IPS-20b (cell line): ENCODE measurements at regions not wholly inside any gene's neighbourhood (a gene's known extent, or its start where the extent isn't known, plus 50 kb on each side); places are given as distances from the start of the nearest gene placed in this dataset.

Source experiments
- H3K27ac ChIP-seq: one replicate; pipeline ENCODE4 v1.5.1; 2013; ENCODE audit warnings: low read length
- H3K27me3 ChIP-seq: 2 replicates; pipeline ENCODE4 v1.6.1; 2013; ENCODE audit warnings: mild to moderate bottlenecking, low read length, inconsistent platforms; ENCODE audit not compliant: insufficient read depth
- H3K36me3 ChIP-seq: 2 replicates; pipeline ENCODE4 v1.6.1; 2013; ENCODE audit warnings: low read depth, mild to moderate bottlenecking, inconsistent platforms, low read length, moderate library complexity; ENCODE audit not compliant: insufficient read depth
- H3K4me1 ChIP-seq: 2 replicates; pipeline ENCODE4 v1.6.1; 2013; ENCODE audit warnings: mild to moderate bottlenecking, control low read depth, inconsistent platforms, low read length, moderate library complexity; ENCODE audit not compliant: insufficient read depth
- H3K4me3 ChIP-seq: 2 replicates; pipeline ENCODE4 v1.5.1; 2013; ENCODE audit warnings: mild to moderate bottlenecking, low read length, inconsistent platforms
- H3K9ac ChIP-seq: 2 replicates; pipeline ENCODE4 v1.6.1; 2013; ENCODE audit warnings: low read depth, mild to moderate bottlenecking, inconsistent platforms, low read length, moderate library complexity
- H3K9me3 ChIP-seq: 2 replicates; pipeline ENCODE4 v1.6.1; 2013; ENCODE audit warnings: mild to moderate bottlenecking, low read depth, low read length, inconsistent platforms; ENCODE audit not compliant: insufficient read depth

DNA sequence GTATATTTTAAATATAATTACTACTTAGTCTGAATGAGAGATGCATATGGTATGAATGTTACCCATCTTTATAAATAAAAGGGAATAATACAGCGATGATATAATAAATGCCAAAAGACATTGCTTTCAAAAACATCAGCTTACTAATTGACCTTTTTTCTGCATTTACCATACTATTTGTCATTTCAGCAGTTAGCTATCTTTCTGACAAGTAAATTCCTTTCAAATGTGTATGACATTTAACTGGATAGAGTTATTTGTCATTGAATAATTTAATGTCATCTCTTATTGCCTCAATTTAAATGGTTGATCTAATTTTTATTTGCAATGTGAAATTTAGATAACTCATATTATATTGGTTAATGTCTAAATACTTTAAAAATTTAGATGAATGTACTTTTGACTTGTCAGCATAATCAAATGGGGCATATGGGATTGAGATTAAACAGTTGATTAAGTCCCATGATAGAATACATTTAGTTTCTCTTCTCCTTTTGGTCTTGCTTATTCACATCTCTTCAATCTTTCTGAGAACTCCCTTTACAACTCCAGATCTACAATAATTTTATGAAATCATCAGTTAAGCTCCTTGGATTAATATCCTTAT lies 350.9 kb downstream of the PCDH18 start:
- no peaks in the 10 kb centered on the region for H3K4me1 ChIP-seq
- H3K27ac ChIP-seq = no peak overlapping the region
- no peaks in the 10 kb centered on the region for H3K36me3 ChIP-seq
- no peak overlapping the region for H3K9ac ChIP-seq
- H3K4me3 ChIP-seq = no peak overlapping the region
- no peaks in the 10 kb centered on the region for H3K9me3 ChIP-seq
- H3K27me3 ChIP-seq = no peaks in the 10 kb centered on the region

DNA sequence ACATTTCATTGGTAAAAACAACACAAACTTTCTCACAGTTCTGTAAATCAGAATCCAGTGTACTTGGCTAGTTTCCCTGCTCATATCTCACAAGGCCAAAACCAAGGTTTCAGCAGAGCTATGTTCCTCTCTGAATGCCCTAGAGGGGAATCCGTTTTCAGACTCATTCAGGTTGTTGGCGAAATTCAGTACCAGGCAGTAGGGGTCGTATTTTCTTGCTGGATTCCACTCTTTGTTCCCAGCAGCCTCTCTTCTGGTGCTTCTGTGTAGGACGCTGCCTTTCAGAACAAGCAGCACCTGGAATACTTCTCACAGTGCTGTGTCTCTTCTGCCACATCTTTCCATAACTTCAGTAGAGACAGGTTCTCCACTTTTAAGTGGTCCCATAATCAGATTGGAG lies 351.9 kb downstream of the PCDH18 start:
- H3K4me1 ChIP-seq = no peaks in the 10 kb centered on the region
- no peaks in the 10 kb centered on the region for H3K27me3 ChIP-seq
- H3K36me3 ChIP-seq = no peaks in the 10 kb centered on the region
- no peak overlapping the region for H3K9ac ChIP-seq
- no peak overlapping the region for H3K4me3 ChIP-seq
- no peak overlapping the region for H3K27ac ChIP-seq
- H3K9me3 ChIP-seq = no peaks in the 10 kb centered on the region

DNA sequence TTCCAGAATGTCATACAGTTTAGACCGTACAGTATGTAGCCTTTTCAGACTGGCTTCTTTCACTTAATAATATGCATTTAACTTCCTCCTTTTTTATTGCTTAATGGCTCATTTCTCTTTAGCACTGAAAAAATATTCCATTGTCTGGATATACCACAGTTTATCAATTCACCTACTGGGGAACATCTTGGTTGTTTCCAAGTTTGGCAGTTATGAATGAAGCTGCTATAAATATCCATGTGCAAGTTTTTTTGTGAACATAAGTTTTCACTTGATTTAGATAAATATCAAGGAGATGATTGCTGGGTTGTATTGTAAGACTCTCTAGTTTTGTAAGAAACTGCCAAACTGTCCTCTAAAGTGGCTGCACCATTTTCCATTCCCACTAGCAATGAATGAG lies 375.5 kb downstream of the PCDH18 start:
- Histone ChIP-seq H3K27ac (no peak overlapping the region), H3K9me3 (no peaks in the 10 kb centered on the region), H3K4me3 (no peak overlapping the region), H3K9ac (no peak overlapping the region), H3K36me3 (no peaks in the 10 kb centered on the region), H3K4me1 (no peaks in the 10 kb centered on the region), H3K27me3 (no peaks in the 10 kb centered on the region)

DNA sequence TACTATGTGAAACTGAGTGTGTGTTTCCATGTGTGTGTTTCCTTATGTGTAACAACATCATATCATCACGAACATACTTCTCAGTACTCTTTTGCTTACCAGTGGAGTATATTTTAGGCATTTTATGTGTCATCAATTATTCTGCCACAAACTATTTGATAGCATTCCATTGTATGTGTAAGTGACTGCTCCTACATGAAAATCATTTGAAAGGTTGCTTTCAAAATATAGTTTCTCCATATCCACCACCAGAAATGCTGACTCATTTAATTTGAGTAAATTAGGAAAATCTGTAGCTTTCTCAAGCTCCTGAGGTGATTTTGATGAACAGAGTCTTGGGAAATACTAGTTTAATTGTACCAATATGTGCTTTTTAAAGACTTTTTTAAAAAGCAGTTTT lies 376.2 kb downstream of the PCDH18 start:
- no peak overlapping the region for H3K27ac ChIP-seq
- H3K9ac ChIP-seq = no peak overlapping the region
- no peak overlapping the region for H3K4me3 ChIP-seq
- H3K4me1 ChIP-seq = no peaks in the 10 kb centered on the region
- H3K36me3 ChIP-seq = no peaks in the 10 kb centered on the region
- H3K27me3 ChIP-seq = no peaks in the 10 kb centered on the region
- H3K9me3 ChIP-seq = no peaks in the 10 kb centered on the region

DNA sequence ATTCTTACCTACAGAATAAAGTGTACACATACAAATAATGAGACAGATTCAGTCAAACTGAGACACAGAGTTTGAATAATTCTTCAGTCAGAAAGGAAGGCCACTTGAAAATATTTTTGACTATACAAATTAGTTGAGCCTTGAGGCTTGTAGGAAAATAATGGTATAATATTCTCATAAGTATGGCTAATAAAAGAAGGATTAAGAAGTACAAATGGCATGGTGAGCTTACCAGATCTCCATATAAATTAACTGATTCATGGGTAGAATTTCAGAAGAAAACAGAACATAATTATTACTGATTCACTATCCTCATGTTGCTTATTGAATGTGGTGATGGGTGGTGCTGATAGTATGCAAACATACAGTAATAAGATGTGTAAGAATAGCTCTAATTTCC lies 401.1 kb downstream of the PCDH18 start:
- no peak overlapping the region for H3K4me3 ChIP-seq
- H3K27me3 ChIP-seq = no peaks in the 10 kb centered on the region
- H3K4me1 ChIP-seq = no peaks in the 10 kb centered on the region
- H3K9me3 ChIP-seq = no peaks in the 10 kb centered on the region
- no peaks in the 10 kb centered on the region for H3K36me3 ChIP-seq
- no peak overlapping the region for H3K9ac ChIP-seq
- no peak overlapping the region for H3K27ac ChIP-seq

- no peak overlapping the region for H3K27ac ChIP-seq
These were observed 402.4 kb downstream of the PCDH18 start for GRCh38 chr4:137129845-137130244.

GRCh38 chr4:137129441-137129840 lies 402.9 kb downstream of the PCDH18 start:
- no peak overlapping the region for H3K9ac ChIP-seq
- H3K4me3 ChIP-seq = no peak overlapping the region
- no peaks in the 10 kb centered on the region for H3K27me3 ChIP-seq
- no peaks in the 10 kb centered on the region for H3K4me1 ChIP-seq
- H3K36me3 ChIP-seq = no peaks in the 10 kb centered on the region
- H3K9me3 ChIP-seq = no peaks in the 10 kb centered on the region
- no peak overlapping the region for H3K27ac ChIP-seq

More at GRCh38 chr4:137129845-137130244, 402.4 kb downstream of the PCDH18 start:
- no peaks in the 10 kb centered on the region for H3K36me3 ChIP-seq
- H3K4me1 ChIP-seq = no peaks in the 10 kb centered on the region
- H3K9me3 ChIP-seq = no peaks in the 10 kb centered on the region
- H3K9ac ChIP-seq = no peak overlapping the region
- no peak overlapping the region for H3K4me3 ChIP-seq
- H3K27me3 ChIP-seq = no peaks in the 10 kb centered on the region

- H3K36me3 ChIP-seq = no peaks in the 10 kb centered on the region
- H3K4me3 ChIP-seq = no peak overlapping the region
- H3K27ac ChIP-seq = no peak overlapping the region
- H3K9me3 ChIP-seq = no peaks in the 10 kb centered on the region
- H3K4me1 ChIP-seq = no peaks in the 10 kb centered on the region
- no peaks in the 10 kb centered on the region for H3K27me3 ChIP-seq
- H3K9ac ChIP-seq = no peak overlapping the region
These were observed 407.3 kb downstream of the PCDH18 start for GRCh38 chr4:137125011-137125410.

GRCh38 chr4:137124278-137124932 lies 407.9 kb downstream of the PCDH18 start:
- Histone ChIP-seq H3K27ac (no peak overlapping the region), H3K4me1 (no peaks in the 10 kb centered on the region), H3K4me3 (no peak overlapping the region), H3K36me3 (no peaks in the 10 kb centered on the region), H3K9ac (no peak overlapping the region), H3K27me3 (no peaks in the 10 kb centered on the region), H3K9me3 (no peaks in the 10 kb centered on the region)

DNA sequence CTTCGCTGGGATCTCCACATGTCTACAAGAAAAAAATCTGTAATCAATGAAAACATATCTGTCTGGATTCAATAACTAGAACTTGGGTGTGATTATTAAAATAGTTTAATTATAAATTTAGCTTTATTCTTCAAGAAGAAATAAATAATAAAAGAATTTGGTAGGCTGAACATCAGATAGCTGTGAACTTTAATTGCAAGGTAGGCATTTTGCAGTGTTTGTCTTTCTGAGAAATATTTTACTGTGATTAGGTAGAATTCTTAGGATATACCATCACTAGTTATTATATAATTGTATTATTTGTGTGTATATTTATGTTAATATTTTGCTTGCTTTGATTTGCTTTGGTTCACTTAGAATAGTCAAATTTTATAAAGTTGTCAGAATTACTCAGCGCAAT lies 409.4 kb downstream of the PCDH18 start:
- Histone ChIP-seq H3K27ac (no peak overlapping the region), H3K36me3 (no peaks in the 10 kb centered on the region), H3K4me3 (no peak overlapping the region), H3K9ac (no peak overlapping the region), H3K4me1 (no peaks in the 10 kb centered on the region), H3K27me3 (no peaks in the 10 kb centered on the region), H3K9me3 (no peaks in the 10 kb centered on the region)

- Histone ChIP-seq H3K4me3 (no peak overlapping the region), H3K36me3 (no peaks in the 10 kb centered on the region), H3K27me3 (no peaks in the 10 kb centered on the region), H3K9me3 (no peaks in the 10 kb centered on the region), H3K4me1 (no peaks in the 10 kb centered on the region), H3K9ac (no peak overlapping the region), H3K27ac (no peak overlapping the region)
These were observed 416.1 kb downstream of the PCDH18 start for GRCh38 chr4:137116144-137116543.

- Histone ChIP-seq H3K36me3 (no peaks in the 10 kb centered on the region), H3K27ac (no peak overlapping the region), H3K4me1 (no peaks in the 10 kb centered on the region), H3K9ac (no peak overlapping the region), H3K27me3 (no peaks in the 10 kb centered on the region), H3K4me3 (no peak overlapping the region), H3K9me3 (no peaks in the 10 kb centered on the region)
These were observed 425.6 kb downstream of the PCDH18 start for GRCh38 chr4:137106733-137107132.
